HG03354 (cell line): ENCODE measurements at regions not wholly inside any gene's neighbourhood (a gene's known extent, or its start where the extent isn't known, plus 50 kb on each side); places are given as distances from the start of the nearest gene placed in this dataset.
"Not testable (repeated sequence)": the region's sequence is repeated elsewhere in the genome, so short reads cannot be mapped to it uniquely, and the experiment has no call there.

Source experiments
- ATAC-seq: cut with Tn5 transposase; IDR thresholded peaks from one replicate; pipeline ENCODE4 v1.9.1; 2021; ENCODE audit warnings: mild to moderate bottlenecking; ENCODE audit not compliant: unreplicated experiment, poor library complexity, severe bottlenecking

GRCh38 chr9:40910995-40911394, 217.5 kb downstream of the FOXD4L6 start:
- not testable (repeated sequence) for ATAC-seq

DNA sequence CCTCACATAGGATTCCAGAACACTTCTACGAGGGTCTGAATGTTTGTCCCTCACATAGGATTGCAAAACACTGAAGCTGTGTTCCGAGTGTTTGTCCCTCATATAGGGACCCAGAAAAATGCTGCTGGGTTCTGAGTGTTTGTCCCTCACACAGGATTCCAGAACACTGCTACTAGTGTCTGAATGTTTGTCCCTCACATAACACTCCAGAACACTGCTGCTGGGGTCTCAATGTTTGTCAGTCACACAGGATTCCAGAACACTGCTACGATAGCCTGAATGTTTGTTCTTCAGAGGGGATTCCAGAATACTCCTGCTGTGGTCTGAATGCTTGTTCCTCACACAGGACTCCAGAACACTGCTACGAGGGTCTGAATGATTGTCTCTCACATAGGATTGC, 218.7 kb downstream of the FOXD4L6 start:
- no peak for ATAC-seq

GRCh38 chr9:40909111-40909510, 219.4 kb downstream of the FOXD4L6 start:
- ATAC-seq = not testable (repeated sequence)

DNA sequence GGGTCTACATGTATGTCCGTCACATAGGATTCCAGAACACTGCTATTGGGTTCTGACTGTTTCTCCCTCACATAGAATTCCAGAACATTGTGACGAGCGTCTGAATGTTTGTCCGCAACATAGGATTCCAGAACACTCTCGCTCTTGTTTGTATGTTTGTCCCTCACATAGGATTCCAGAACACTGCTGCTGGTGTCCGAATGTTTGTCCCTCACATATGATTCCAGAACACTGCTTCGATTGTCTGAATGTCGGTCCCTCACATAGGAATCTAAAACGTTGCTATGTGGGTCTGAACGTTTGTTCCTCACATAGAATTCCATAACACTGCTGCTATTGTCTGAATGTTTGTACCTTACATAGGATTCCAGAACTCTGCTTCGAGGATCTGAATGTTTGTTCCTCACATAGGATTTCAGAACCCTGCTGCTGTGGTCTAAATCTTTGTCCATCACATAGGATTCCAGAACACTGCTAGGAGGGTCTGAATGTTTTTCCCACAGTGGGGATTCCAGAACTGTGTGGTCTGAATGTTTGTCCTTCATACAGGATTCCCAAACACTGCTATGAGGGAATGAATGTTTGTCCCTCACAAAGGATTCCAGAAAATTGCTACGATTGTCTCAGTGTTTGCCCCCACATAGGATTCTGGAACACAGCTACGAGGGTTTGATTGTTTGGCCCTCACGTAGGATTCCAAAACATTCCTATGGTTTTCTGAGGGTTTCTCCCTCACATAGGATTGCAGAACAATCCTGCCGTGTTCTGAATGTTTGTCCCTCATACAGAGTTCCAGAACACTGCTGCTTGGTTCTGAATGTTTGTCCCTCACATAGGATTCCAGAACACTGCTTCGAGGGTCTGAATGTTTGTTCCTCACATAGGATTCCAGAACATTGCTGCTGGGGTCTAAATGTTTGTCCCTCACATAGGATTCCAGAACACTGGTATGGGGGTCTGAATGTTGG, 220.5 kb downstream of the FOXD4L6 start:
- ATAC-seq = no peak

DNA sequence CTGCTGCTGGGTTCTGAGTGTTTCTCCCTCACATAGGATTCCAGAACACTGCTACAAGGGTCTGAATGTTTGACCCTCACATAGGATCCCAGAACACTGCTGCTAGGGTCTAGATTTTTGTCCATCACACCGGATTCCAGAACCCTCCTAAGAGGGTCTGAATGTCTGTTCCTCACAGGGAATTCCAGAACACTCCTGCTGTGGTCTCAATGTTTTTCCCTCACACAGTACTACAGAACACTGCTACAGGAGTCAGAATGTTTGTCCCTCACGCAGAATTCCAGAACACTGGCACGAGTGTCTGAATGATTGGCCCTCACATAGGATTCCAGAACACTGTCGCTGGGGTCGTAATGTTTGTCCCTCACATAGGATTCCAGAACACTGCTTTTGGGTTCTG, 221.6 kb downstream of the FOXD4L6 start:
- not testable (repeated sequence) for ATAC-seq

GRCh38 chr9:40892315-40892714, 236.2 kb downstream of the FOXD4L6 start:
- ATAC-seq = not testable (repeated sequence)

DNA sequence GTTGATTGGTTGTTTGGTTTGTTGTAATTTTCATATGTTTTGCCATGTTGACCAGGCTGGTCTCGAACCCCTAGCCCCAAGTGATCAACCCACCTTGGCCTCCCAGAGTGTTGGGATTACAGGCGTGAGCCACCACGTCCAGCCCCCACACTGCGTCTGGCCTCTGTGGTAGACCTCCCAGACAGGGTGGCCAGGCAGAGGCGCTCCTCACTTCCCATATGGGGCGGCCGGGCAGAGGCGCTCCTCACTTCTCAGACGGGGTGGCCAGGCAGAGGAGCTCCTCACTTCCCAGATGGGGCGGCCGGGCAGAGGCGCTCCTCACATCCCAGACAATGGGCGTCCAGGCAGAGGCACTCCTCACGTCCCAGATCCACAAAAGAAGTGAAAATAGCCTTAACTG, 242.6 kb downstream of the FOXD4L6 start:
- not testable (repeated sequence) for ATAC-seq

DNA sequence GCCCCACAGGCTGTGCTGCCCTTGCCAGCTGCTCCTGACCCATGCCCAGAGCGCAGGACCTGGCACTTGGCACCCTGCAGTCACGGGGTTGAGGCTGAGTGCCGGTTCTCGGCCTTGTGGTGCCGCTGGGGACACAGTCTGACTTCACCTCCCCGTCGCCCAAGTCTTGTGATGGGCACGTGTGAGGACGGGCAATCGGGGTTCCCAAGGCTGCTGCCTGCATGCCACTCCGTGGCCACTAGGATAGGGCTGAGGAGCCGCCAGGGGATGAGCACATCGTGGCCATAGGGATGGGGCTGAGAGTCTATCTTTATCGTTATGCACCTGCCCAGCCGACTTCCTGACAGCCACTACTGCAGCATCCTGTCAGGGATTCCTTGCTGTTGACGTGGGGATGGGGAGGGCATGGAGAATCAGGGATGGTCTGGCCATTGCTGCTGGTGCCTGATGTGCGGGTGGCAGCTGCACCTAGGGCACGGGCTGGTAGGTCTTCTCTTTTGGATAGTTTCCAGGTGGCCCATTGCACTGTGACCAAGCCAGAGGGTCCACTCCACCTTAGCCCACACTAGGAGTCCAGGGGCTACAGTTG, 243.5 kb downstream of the FOXD4L6 start:
- not testable (repeated sequence) for ATAC-seq

DNA sequence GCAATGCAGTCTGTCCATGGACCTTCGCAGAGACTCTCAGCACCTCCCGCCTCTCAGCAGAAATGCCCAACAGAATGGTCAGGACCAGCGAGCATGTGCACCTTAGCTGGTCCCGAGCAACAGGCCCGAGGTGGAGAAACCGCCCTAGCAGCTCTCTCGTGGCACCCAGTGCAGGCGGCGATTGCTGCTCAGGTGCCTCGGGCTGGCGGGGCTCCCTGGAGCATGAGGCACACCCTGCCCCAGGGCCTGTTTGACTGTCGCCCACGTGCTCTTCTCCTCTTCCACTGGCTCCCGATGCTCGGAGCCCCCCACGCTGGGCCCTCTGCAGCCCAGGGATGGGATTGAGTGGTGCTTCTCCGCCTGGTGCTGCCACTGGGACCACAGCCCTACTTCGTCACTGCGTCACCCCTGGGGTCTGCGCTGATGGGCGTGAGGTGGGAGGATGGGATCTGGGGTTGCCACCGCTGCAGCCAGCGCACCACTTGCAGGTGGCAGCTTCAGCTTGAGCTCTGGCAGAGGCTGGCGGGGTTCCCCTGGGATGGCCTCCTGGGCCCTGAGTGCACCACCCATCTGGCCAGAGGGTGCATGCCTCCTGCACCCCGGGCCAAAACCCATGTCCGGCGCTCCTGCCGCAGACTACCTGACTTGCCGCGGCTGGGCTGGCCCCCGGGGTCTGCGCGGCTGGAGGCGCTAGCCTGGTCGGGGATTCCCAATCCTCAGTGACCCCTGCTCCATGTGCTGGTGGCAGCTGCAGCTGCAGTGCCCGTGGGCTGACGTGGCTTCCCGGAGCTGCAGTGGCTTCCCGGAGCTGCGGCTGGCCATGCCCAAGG, 244.2 kb downstream of the FOXD4L6 start:
- no peak for ATAC-seq

DNA sequence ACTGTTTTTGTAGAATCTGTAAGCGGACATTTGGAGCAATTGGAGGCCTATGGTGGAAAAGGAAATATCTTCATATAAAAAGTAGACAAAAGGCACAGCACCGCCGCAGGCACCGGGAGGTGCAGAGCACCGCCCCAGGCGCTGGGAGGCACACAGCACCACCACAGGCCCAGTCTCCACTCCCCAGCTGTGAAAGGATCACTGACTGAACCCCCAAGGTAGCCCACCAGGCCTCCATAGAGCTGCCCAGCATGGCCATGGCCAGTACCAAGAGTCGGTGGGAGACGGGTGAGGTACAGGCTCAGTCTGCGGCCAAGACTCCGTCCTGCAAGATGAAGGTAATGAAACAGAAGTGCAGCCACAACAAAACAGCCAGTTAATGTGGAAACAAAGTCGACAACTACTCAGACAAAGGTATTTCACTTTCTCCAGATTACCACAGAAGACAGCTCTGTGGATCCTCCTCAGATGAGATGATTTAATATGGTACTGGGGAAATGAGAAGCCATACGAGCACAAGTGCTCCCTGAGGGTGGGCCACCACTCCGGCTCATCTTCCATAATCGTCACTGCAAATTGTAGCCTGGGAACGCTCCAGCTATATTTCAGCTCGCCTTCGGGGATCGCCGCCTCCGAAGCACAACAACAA, 244.9 kb downstream of the FOXD4L6 start:
- not testable (repeated sequence) for ATAC-seq

- not testable (repeated sequence) for ATAC-seq
These were observed 254.7 kb downstream of the FOXD4L6 start for GRCh38 chr9:40873753-40874295.

GRCh38 chr9:40868437-40868836, 260.0 kb downstream of the FOXD4L6 start:
- not testable (repeated sequence) for ATAC-seq
